ACHN (cell line): ENCODE measurements at regions not wholly inside any gene's neighbourhood (a gene's known extent, or its start where the extent isn't known, plus 50 kb on each side); places are given as distances from the start of the nearest gene placed in this dataset.
"Not testable (repeated sequence)": the region's sequence is repeated elsewhere in the genome, so short reads cannot be mapped to it uniquely, and the experiment has no call there.

Source experiments
- DNase-seq: peaks from one replicate; pipeline ENCODE4 v3.0.0-alpha.2; 2015
- in situ Hi-C: cut with HindIII; loops from 2 replicates; pipeline ENCODE4 v1.10.0; 2017; ENCODE audit warnings: low sequenced_read_pairs, low pct_ligation_motif_present, low pct_unique_long_range_greater_than_20kb

- in situ Hi-C loops = no loop called here
- no peak for DNase-seq
Measured at GRCh38 chr1:30373471-30374399, 349.6 kb downstream of the MATN1 start.

GRCh38 chr1:30372792-30373433, 350.5 kb downstream of the MATN1 start:
- no peak for DNase-seq
- in situ Hi-C loops = no loop called here

GRCh38 chr1:30371888-30372791, 351.2 kb downstream of the MATN1 start:
- in situ Hi-C loops = no loop called here
- no peak for DNase-seq

- in situ Hi-C loops = no loop called here
Measured at GRCh38 chr1:30371179-30371788, 352.1 kb downstream of the MATN1 start.

GRCh38 chr1:30368651-30369240, 354.6 kb downstream of the MATN1 start:
- in situ Hi-C loops = no loop called here
- DNase-seq = no peak

More at GRCh38 chr1:30371179-30371788, 352.1 kb downstream of the MATN1 start:
- no peak for DNase-seq

GRCh38 chr1:30366911-30367310, 356.5 kb downstream of the MATN1 start:
- no peak for DNase-seq
- in situ Hi-C loops = no loop called here

GRCh38 chr1:30366199-30366598, 357.2 kb downstream of the MATN1 start:
- DNase-seq = no peak
- in situ Hi-C loops = no loop called here

- DNase-seq = no peak
- in situ Hi-C loops = no loop called here
Measured at GRCh38 chr1:30365596-30365995, 357.8 kb downstream of the MATN1 start.

- in situ Hi-C loops = no loop called here
- no peak for DNase-seq
Measured at GRCh38 chr1:30363031-30363430, 360.4 kb downstream of the MATN1 start.

- in situ Hi-C loops = no loop called here
- DNase-seq = no peak
Measured at GRCh38 chr1:30362603-30362990, 360.8 kb downstream of the MATN1 start.

- DNase-seq, in situ Hi-C loops: not testable (repeated sequence)
Measured at GRCh38 chr1:30361890-30362602, 361.3 kb downstream of the MATN1 start.

GRCh38 chr1:30360753-30361152, 362.6 kb downstream of the MATN1 start:
- in situ Hi-C loops = no loop called here
- no peak for DNase-seq

GRCh38 chr1:30360281-30360680, 363.1 kb downstream of the MATN1 start:
- in situ Hi-C loops = no loop called here
- no peak for DNase-seq

GRCh38 chr1:30359539-30360220, 363.7 kb downstream of the MATN1 start:
- no peak for DNase-seq
- in situ Hi-C loops = no loop called here

GRCh38 chr1:30358500-30358899, 364.9 kb downstream of the MATN1 start:
- in situ Hi-C loops = no loop called here
- DNase-seq = no peak

GRCh38 chr1:30356839-30357238, 366.5 kb downstream of the MATN1 start:
- in situ Hi-C loops = no loop called here

GRCh38 chr1:30354410-30354809, 369.0 kb downstream of the MATN1 start:
- in situ Hi-C loops = no loop called here
- no peak for DNase-seq

More at GRCh38 chr1:30356839-30357238, 366.5 kb downstream of the MATN1 start:
- DNase-seq = no peak
